Mesodermal cell (in vitro differentiated cells): ENCODE measurements at regions not wholly inside any gene's neighbourhood (a gene's known extent, or its start where the extent isn't known, plus 50 kb on each side); places are given as distances from the start of the nearest gene placed in this dataset.

ENCODE experiments used
- H3K27ac ChIP-seq: 2 replicates; pipeline ENCODE4 v1.7.0; 2013; ENCODE audit warnings: mild to moderate bottlenecking, low read depth, low read length, moderate library complexity; ENCODE audit not compliant: severe bottlenecking
- H3K36me3 ChIP-seq: 2 replicates; pipeline ENCODE4 v1.7.1; 2013; ENCODE audit warnings: mild to moderate bottlenecking, low read length, moderate library complexity; ENCODE audit not compliant: control insufficient read depth, insufficient read depth
- H3K4me1 ChIP-seq: one replicate; pipeline ENCODE4 v1.7.1; 2013; ENCODE audit warnings: mild to moderate bottlenecking, low read length; ENCODE audit not compliant: insufficient read depth, control insufficient read depth, poor library complexity, severe bottlenecking
- H3K4me3 ChIP-seq: 2 replicates; pipeline ENCODE4 v1.7.0; 2013; ENCODE audit warnings: low read length, control low read depth, mild to moderate bottlenecking; ENCODE audit not compliant: insufficient read depth, poor library complexity, severe bottlenecking; ENCODE audit errors: extremely low read depth
- H3K9me3 ChIP-seq: 2 replicates; pipeline ENCODE4 v1.7.1; 2013; ENCODE audit warnings: mild to moderate bottlenecking, low read length, moderate library complexity; ENCODE audit not compliant: control insufficient read depth
- WGBS, 2 experiments: methylation state at CpG; one replicate each; pipeline ENCODE4 v1.1.5; 2013; ENCODE audit warnings: missing lambda C conversion rate in 2 of 2; ENCODE audit not compliant: insufficient coverage in 2 of 2; 5-methylcytosine and 5-hydroxymethylcytosine counted together

- Histone ChIP-seq H3K9me3 (no peaks in the 10 kb centered on the region), H3K4me3 (no peak overlapping the region), H3K27ac (no peak overlapping the region), H3K36me3 (no peaks in the 10 kb centered on the region), H3K4me1 (no peaks in the 10 kb centered on the region)
- 87 to 92% methylated on average over 7 to 9 of the region's 11 CpGs for WGBS, 2 experiments
Measured at GRCh38 chr7:155878250-155878649, 66.0 kb upstream of the SHH start.

- H3K4me1 ChIP-seq: no peaks in the 10 kb centered on the region
Measured at GRCh38 chr7:155877167-155877566, 64.9 kb upstream of the SHH start.

DNA sequence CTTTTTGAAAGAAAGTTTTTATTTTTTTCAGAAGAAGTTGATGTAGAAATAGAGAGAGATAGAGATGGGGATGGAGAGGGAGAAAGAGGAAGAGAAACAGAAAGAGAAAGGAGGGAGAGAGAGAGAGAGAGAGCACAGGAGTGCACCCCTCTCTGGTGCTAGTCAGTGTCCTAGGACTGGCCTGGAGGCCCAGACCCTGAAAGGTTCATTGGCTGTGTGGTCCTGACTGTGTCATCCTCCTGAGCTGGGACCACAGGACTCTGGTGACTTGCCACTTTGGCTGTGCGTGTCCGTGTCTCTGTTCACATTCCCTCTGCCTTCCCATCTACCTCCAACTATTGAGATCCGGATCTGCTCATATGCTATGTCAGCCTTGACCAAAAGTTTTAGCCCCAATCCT is 62.1 kb upstream of the SHH start:
- H3K27ac ChIP-seq: no peak overlapping the region
- H3K36me3 ChIP-seq: no peaks in the 10 kb centered on the region
- H3K9me3 ChIP-seq: no peaks in the 10 kb centered on the region
- H3K4me3 ChIP-seq: no peak overlapping the region
- WGBS, 2 experiments: 80 to 87% methylated on average over 1 to 3 of the region's 3 CpGs
- no peaks in the 10 kb centered on the region for H3K4me1 ChIP-seq

More at GRCh38 chr7:155877167-155877566, 64.9 kb upstream of the SHH start:
- H3K36me3 ChIP-seq: no peaks in the 10 kb centered on the region
- H3K27ac ChIP-seq: no peak overlapping the region
- no CpG with 5 or more reads among the region's 2 CpGs for WGBS, 2 experiments
- no peak overlapping the region for H3K4me3 ChIP-seq
- H3K9me3 ChIP-seq: no peaks in the 10 kb centered on the region

DNA sequence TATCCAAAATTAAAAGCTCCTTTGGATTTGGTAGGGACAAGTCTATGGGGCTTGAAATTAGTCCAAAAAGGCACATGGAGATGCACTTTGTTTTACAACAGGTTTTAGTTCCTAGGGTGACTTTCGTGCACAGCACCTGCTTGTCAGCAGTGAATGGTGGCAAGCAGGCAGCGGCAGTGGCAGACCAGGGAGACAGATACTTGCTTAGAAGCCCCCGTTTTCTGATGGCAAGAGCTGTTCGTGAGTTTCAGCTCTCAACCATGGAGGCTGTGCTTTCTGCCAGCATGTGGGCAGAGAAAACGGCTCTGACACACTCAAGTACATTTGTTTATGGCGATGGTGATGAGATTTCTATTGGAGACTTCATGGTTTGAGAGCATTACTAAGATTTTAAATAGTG is 61.7 kb upstream of the SHH start:
- H3K9me3 ChIP-seq: no peaks in the 10 kb centered on the region
- no peak overlapping the region for H3K27ac ChIP-seq
- WGBS, 2 experiments: 83 to 86% methylated on average over 6 of the region's 6 CpGs
- H3K4me1 ChIP-seq: no peaks in the 10 kb centered on the region
- no peaks in the 10 kb centered on the region for H3K36me3 ChIP-seq
- no peak overlapping the region for H3K4me3 ChIP-seq

- Histone ChIP-seq H3K36me3 (no peaks in the 10 kb centered on the region), H3K4me3 (no peak overlapping the region), H3K27ac (no peak overlapping the region), H3K4me1 (no peaks in the 10 kb centered on the region), H3K9me3 (no peaks in the 10 kb centered on the region)
- 83 to 84% methylated on average over 14 to 15 of the region's 15 CpGs for WGBS, 2 experiments
Measured at GRCh38 chr7:155872678-155873369, 60.6 kb upstream of the SHH start.

DNA sequence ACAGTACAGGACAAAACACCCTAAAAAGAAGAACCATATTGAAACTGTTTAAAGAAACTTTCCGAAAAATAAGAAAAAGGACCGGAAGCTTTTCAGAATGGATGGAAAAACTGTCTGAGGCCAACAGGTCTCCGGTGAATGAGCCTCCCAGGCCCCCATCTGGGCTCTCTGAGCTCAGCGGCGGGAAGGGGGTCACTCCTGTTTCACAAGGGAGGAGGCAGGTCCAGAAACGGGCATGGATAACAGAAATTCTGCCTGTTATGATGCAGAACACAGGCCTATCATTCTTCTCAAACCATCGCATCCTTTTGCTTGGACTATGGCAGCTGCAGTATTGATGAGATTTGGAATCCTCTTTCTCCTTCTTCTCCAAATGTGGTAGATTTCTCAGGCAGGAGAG is 58.9 kb upstream of the SHH start:
- Histone ChIP-seq H3K36me3 (no peaks in the 10 kb centered on the region), H3K9me3 (no peaks in the 10 kb centered on the region), H3K27ac (no peak overlapping the region), H3K4me3 (no peak overlapping the region), H3K4me1 (no peaks in the 10 kb centered on the region)
- 86 to 95% methylated on average over 5 to 6 of the region's 7 CpGs for WGBS, 2 experiments

DNA sequence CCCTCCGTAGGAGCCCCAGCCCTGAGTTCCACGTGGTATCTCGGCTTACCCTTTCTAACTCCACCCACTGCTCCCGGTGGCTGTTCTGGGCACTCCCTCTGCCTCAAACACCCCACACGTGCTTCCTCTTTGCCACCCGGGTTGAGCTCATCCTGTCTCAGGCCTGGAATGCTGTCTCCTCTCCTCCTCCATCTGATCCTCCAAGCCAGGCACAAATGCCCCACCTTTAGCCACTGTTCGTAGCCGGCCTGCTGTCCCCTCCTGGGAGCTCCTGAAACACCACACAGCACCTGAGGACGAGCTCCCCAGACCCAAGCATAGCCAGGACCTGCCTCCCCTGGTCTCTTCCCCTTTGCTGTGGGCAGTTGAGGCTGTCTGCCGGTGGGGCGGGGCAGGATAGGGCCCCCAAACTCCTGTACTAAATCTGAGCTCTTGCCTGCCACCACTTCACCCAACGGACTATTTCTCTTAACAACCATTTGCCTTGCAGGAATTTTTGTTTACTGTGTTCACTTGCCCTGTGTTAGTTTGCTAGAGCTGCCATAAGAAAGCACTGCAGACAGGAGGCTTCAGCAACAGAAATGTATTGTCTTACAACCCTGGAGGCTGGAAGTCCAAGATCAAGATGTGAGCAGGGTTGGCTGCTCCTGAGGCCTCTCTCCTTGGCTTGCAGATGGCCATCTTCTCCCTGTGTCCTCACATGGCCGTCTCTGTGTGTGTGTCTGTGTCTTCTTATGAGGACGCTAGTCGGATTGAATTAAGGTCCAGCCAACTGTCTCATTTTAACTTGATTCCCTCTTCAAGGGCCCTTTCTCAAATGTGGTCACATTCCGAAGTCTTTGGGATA is 58.3 kb upstream of the SHH start:
- Histone ChIP-seq H3K36me3 (no peaks in the 10 kb centered on the region), H3K4me3 (no peak overlapping the region), H3K27ac (no peak overlapping the region), H3K4me1 (no peaks in the 10 kb centered on the region), H3K9me3 (no peaks in the 10 kb centered on the region)
- WGBS, 2 experiments: 76 to 78% methylated on average over 11 to 12 of the region's 16 CpGs

- no peaks in the 10 kb centered on the region for H3K36me3 ChIP-seq
- H3K27ac ChIP-seq: no peak overlapping the region
- H3K4me1 ChIP-seq: no peaks in the 10 kb centered on the region
- 92 to 96% methylated on average over 7 to 11 of the region's 13 CpGs for WGBS, 2 experiments
- no peaks in the 10 kb centered on the region for H3K9me3 ChIP-seq
- H3K4me3 ChIP-seq: no peak overlapping the region
Measured at GRCh38 chr7:155869784-155870076, 57.5 kb upstream of the SHH start.

DNA sequence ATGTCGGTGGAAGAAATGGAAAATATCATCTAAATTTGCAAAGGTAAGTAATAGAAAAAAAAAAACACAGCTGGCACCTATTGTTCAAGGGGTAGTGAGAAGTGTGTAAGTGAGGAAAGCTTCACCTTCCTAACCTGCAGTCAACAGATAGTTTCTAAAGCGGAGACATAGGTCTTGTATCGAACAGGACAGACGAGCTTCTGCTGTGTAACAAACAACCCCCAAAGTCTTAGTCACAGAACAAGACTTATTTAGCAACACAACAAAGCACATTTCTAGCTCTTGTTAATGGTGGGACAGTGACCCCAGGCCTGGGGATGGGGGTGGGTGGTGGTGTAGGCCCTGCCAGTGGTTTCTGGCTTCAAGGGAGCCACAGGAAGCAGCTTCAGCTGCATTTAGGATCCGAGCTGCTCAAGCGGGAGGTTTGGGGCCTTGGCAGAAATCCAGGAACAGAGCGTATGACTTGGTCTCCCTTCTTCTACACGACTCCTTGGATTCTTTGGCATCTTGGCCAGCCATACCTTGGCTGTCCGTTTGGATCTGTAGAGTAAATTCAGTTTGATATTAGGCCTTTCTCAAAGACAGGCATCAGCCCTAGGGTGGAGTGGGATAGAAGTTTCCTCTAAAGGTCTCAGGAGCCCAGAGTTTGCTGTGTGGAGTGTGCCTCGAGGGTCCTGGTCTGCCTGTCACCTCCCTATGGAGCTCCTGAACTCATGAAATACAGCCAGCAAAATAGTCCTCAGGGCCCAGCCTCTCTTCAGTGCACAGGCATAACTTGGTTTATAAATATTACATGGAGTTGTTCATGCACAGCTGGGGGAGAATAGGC is 56.9 kb upstream of the SHH start:
- no peak overlapping the region for H3K4me3 ChIP-seq
- 94% methylated on average over 3 to 6 of the region's 10 CpGs for WGBS, 2 experiments
- H3K9me3 ChIP-seq: no peaks in the 10 kb centered on the region
- no peaks in the 10 kb centered on the region for H3K36me3 ChIP-seq
- no peaks in the 10 kb centered on the region for H3K4me1 ChIP-seq
- H3K27ac ChIP-seq: no peak overlapping the region

- WGBS, 2 experiments: 87 to 89% methylated on average over 6 of the region's 6 CpGs
- H3K27ac ChIP-seq: no peak overlapping the region
- H3K36me3 ChIP-seq: no peaks in the 10 kb centered on the region
- no peaks in the 10 kb centered on the region for H3K9me3 ChIP-seq
- H3K4me1 ChIP-seq: no peaks in the 10 kb centered on the region
- H3K4me3 ChIP-seq: no peak overlapping the region
Measured at GRCh38 chr7:155867734-155868400, 55.6 kb upstream of the SHH start.
